Activated naive CD8-positive, alpha-beta T cell (primary cell): ENCODE measurements at regions not wholly inside any gene's neighbourhood (a gene's known extent, or its start where the extent isn't known, plus 50 kb on each side); places are given as distances from the start of the nearest gene placed in this dataset.

Source experiments
- H3K27ac Mint-ChIP-seq: one replicate; pipeline ENCODE4 v1.8.0; 2021; ENCODE audit warnings: mixed read lengths
- H3K27me3 Mint-ChIP-seq: one replicate; pipeline ENCODE4 v1.8.0; 2021; ENCODE audit warnings: mixed read lengths
- H3K36me3 Mint-ChIP-seq: one replicate; pipeline ENCODE4 v1.8.0; 2021; ENCODE audit warnings: mixed read lengths
- H3K4me1 Mint-ChIP-seq: one replicate; pipeline ENCODE4 v1.8.0; 2021; ENCODE audit warnings: low read depth, mixed read lengths
- H3K4me3 Mint-ChIP-seq: one replicate; pipeline ENCODE4 v1.8.0; 2021; ENCODE audit warnings: mild to moderate bottlenecking, mixed read lengths
- H3K9me3 Mint-ChIP-seq: one replicate; pipeline ENCODE4 v1.8.0; 2021; ENCODE audit warnings: low read depth, mixed read lengths

- Mint-ChIP-seq H3K9me3 (no peaks in the 10 kb centered on the region), H3K4me1 (no peaks in the 10 kb centered on the region), H3K36me3 (no peaks in the 10 kb centered on the region), H3K27me3 (no peaks in the 10 kb centered on the region), H3K27ac (no peak overlapping the region), H3K4me3 (no peak overlapping the region)
Observed at GRCh38 chr11:15871904-15872626, 484.3 kb downstream of the SOX6 start.

- Mint-ChIP-seq H3K36me3 (no peaks in the 10 kb centered on the region), H3K9me3 (no peaks in the 10 kb centered on the region), H3K27me3 (no peaks in the 10 kb centered on the region), H3K4me1 (no peaks in the 10 kb centered on the region), H3K27ac (no peak overlapping the region), H3K4me3 (no peak overlapping the region)
Observed at GRCh38 chr11:15873501-15873900, 482.8 kb downstream of the SOX6 start.

- Mint-ChIP-seq H3K27me3 (no peaks in the 10 kb centered on the region), H3K4me1 (no peaks in the 10 kb centered on the region), H3K9me3 (no peaks in the 10 kb centered on the region), H3K4me3 (no peak overlapping the region), H3K27ac (no peak overlapping the region), H3K36me3 (no peaks in the 10 kb centered on the region)
Observed at GRCh38 chr11:15874704-15875103, 481.6 kb downstream of the SOX6 start.

GRCh38 chr11:15875393-15875792, 481.0 kb downstream of the SOX6 start:
- H3K9me3 Mint-ChIP-seq, result no peaks in the 10 kb centered on the region
- no peaks in the 10 kb centered on the region for H3K36me3 Mint-ChIP-seq
- no peaks in the 10 kb centered on the region for H3K4me1 Mint-ChIP-seq
- H3K27me3 Mint-ChIP-seq, result no peaks in the 10 kb centered on the region
- H3K4me3 Mint-ChIP-seq, result no peak overlapping the region
- H3K27ac Mint-ChIP-seq, result no peak overlapping the region

- no peak overlapping the region for H3K4me3 Mint-ChIP-seq
- H3K27ac Mint-ChIP-seq, result no peak overlapping the region
- H3K27me3 Mint-ChIP-seq, result no peaks in the 10 kb centered on the region
- no peaks in the 10 kb centered on the region for H3K36me3 Mint-ChIP-seq
- H3K4me1 Mint-ChIP-seq, result no peaks in the 10 kb centered on the region
- H3K9me3 Mint-ChIP-seq, result no peaks in the 10 kb centered on the region
Observed at GRCh38 chr11:15875943-15876342, 480.4 kb downstream of the SOX6 start.

- Mint-ChIP-seq H3K9me3 (no peaks in the 10 kb centered on the region), H3K36me3 (no peaks in the 10 kb centered on the region), H3K4me3 (no peak overlapping the region), H3K4me1 (no peaks in the 10 kb centered on the region), H3K27me3 (no peaks in the 10 kb centered on the region), H3K27ac (no peak overlapping the region)
Observed at GRCh38 chr11:15878756-15879155, 477.6 kb downstream of the SOX6 start.

GRCh38 chr11:15880291-15880690, 476.1 kb downstream of the SOX6 start:
- Mint-ChIP-seq H3K4me3 (no peak overlapping the region), H3K9me3 (no peaks in the 10 kb centered on the region), H3K27me3 (no peaks in the 10 kb centered on the region), H3K36me3 (no peaks in the 10 kb centered on the region), H3K27ac (no peak overlapping the region), H3K4me1 (no peaks in the 10 kb centered on the region)

- H3K36me3 Mint-ChIP-seq, result no peaks in the 10 kb centered on the region
- H3K27ac Mint-ChIP-seq, result no peak overlapping the region
- no peaks in the 10 kb centered on the region for H3K9me3 Mint-ChIP-seq
- no peaks in the 10 kb centered on the region for H3K4me1 Mint-ChIP-seq
- H3K27me3 Mint-ChIP-seq, result no peaks in the 10 kb centered on the region
- no peak overlapping the region for H3K4me3 Mint-ChIP-seq
Observed at GRCh38 chr11:15882876-15883454, 473.4 kb downstream of the SOX6 start.

GRCh38 chr11:15883455-15883920, 472.9 kb downstream of the SOX6 start:
- Mint-ChIP-seq H3K36me3 (no peaks in the 10 kb centered on the region), H3K27ac (no peak overlapping the region), H3K27me3 (no peaks in the 10 kb centered on the region), H3K4me3 (no peak overlapping the region), H3K4me1 (no peaks in the 10 kb centered on the region), H3K9me3 (no peaks in the 10 kb centered on the region)

GRCh38 chr11:15884141-15884540, 472.2 kb downstream of the SOX6 start:
- H3K27me3 Mint-ChIP-seq, result no peaks in the 10 kb centered on the region

GRCh38 chr11:15884777-15885540, 471.4 kb downstream of the SOX6 start:
- no peak overlapping the region for H3K4me3 Mint-ChIP-seq
- no peaks in the 10 kb centered on the region for H3K27me3 Mint-ChIP-seq
- H3K36me3 Mint-ChIP-seq, result no peaks in the 10 kb centered on the region
- H3K9me3 Mint-ChIP-seq, result no peaks in the 10 kb centered on the region
- no peak overlapping the region for H3K27ac Mint-ChIP-seq
- H3K4me1 Mint-ChIP-seq, result no peaks in the 10 kb centered on the region

More at GRCh38 chr11:15884141-15884540, 472.2 kb downstream of the SOX6 start:
- Mint-ChIP-seq H3K36me3 (no peaks in the 10 kb centered on the region), H3K4me1 (no peaks in the 10 kb centered on the region), H3K9me3 (no peaks in the 10 kb centered on the region), H3K4me3 (no peak overlapping the region), H3K27ac (no peak overlapping the region)

GRCh38 chr11:15885854-15886253, 470.5 kb downstream of the SOX6 start:
- Mint-ChIP-seq H3K36me3 (no peaks in the 10 kb centered on the region), H3K27me3 (no peaks in the 10 kb centered on the region), H3K4me1 (no peaks in the 10 kb centered on the region), H3K27ac (no peak overlapping the region), H3K4me3 (no peak overlapping the region), H3K9me3 (no peaks in the 10 kb centered on the region)

GRCh38 chr11:15886299-15886698, 470.0 kb downstream of the SOX6 start:
- Mint-ChIP-seq H3K27ac (no peak overlapping the region), H3K27me3 (no peaks in the 10 kb centered on the region), H3K4me1 (no peaks in the 10 kb centered on the region), H3K9me3 (no peaks in the 10 kb centered on the region), H3K36me3 (no peaks in the 10 kb centered on the region), H3K4me3 (no peak overlapping the region)

GRCh38 chr11:15886866-15887265, 469.5 kb downstream of the SOX6 start:
- no peaks in the 10 kb centered on the region for H3K4me1 Mint-ChIP-seq
- no peak overlapping the region for H3K27ac Mint-ChIP-seq
- H3K9me3 Mint-ChIP-seq, result no peaks in the 10 kb centered on the region
- no peaks in the 10 kb centered on the region for H3K27me3 Mint-ChIP-seq
- H3K4me3 Mint-ChIP-seq, result no peak overlapping the region
- no peaks in the 10 kb centered on the region for H3K36me3 Mint-ChIP-seq

GRCh38 chr11:15888556-15889345, 467.6 kb downstream of the SOX6 start:
- Mint-ChIP-seq H3K27me3 (no peaks in the 10 kb centered on the region), H3K9me3 (no peaks in the 10 kb centered on the region), H3K36me3 (no peaks in the 10 kb centered on the region), H3K27ac (no peak overlapping the region), H3K4me3 (no peak overlapping the region), H3K4me1 (no peaks in the 10 kb centered on the region)
